ENCODE measurements at regions not wholly inside any gene's neighbourhood (a gene's known extent, or its start where the extent isn't known, plus 50 kb on each side); places are given as distances from the start of the nearest gene placed in this dataset.

DNA sequence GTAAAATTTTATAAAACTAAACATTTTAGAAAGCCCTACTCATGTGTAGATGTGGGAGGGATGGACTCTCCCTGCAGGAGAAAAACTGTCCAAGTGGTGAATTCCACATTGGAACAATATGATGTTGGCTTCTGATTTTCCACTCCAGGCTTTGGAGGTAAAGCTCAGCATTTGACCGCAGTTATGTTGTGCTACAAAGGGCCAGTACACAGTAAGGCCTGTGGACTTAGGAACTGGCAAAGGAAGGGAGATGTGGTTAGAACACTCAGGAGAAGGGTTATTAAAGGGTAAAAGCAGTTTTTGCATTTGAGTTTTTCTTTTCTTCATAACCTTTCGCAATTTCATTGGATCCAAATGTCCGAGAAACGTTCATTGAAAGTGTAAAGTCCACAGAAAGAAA lies 150.3 kb upstream of the SASH1 start:
- TF ChIP-seq POLR2A (IDR thresholded peaks at IDR 0.05; ENCODE audit: low read depth, low read length) (no peak), POLR2AphosphoS5 (IDR thresholded peaks at IDR 0.05; ENCODE audit: low read depth, low read length) (no peak), TAF1 (IDR thresholded peaks at IDR 0.05; ENCODE audit: borderline replicate concordance, low read depth, low read length) (no peak)
